Fibroblast of skin of right biceps (primary cell): ENCODE measurements at regions not wholly inside any gene's neighbourhood (a gene's known extent, or its start where the extent isn't known, plus 50 kb on each side); places are given as distances from the start of the nearest gene placed in this dataset.

Experiments
- DNase-seq: peaks from one replicate; pipeline ENCODE4 v3.0.0-alpha.2; 2013

- no peak for DNase-seq
Observed at GRCh38 chr6:113805811-113806495, 51.2 kb upstream of the MARCKS start.
